GM21786 (cell line): ENCODE measurements at regions not wholly inside any gene's neighbourhood (a gene's known extent, or its start where the extent isn't known, plus 50 kb on each side); places are given as distances from the start of the nearest gene placed in this dataset.

Experiments used
- ATAC-seq: cut with Tn5 transposase; IDR thresholded peaks from one replicate; pipeline ENCODE4 v1.9.1; 2021; ENCODE audit not compliant: unreplicated experiment

- ATAC-seq, result no peak
Measured at GRCh38 chr13:37944081-37944868, 74.7 kb upstream of the TRPC4 start.

- no peak for ATAC-seq
Measured at GRCh38 chr13:37942929-37943328, 73.4 kb upstream of the TRPC4 start.

DNA sequence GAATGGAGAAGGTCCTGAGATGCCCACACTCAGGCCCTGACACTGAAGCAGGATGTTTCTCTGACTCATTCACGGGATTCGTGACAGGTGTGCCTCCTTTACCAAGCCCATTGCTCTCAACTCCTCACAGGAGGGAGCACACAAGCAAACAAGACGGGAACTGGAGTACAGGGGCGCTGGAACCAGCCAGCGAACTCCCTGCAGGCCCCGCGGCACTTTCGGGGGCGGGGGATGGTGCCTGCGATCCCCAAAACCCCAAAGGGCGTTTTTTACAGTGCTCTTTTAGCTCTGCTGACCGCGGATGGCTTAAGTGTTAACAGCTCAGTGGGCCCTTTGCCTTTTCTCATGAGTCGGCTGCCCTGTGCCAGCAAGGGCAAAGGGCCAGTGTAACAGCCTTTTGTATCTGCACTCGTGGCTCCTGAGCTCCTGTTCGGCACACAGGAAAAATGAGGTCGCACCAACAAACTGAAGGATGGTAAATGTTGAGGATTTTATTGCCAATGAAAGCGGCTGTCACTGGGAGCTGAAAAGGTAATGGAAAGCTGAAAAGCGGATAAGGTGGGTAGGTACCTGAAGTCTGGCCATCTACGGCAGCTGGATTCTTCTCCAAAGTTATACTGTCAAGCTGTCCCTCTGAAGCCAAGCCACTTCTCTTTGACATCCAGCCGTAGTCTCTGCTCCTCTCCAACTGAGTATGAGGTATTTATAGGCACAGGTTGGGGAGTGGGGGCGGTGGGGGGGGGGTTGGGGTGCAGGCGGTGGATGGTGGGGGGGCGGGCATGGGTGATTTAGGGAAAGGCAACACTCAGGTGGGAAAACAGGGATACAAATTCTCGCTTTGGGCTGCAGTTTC lies 65.0 kb upstream of the TRPC4 start:
- ATAC-seq, result no peak

- no peak for ATAC-seq
Measured at GRCh38 chr13:37929308-37929707, 59.7 kb upstream of the TRPC4 start.

DNA sequence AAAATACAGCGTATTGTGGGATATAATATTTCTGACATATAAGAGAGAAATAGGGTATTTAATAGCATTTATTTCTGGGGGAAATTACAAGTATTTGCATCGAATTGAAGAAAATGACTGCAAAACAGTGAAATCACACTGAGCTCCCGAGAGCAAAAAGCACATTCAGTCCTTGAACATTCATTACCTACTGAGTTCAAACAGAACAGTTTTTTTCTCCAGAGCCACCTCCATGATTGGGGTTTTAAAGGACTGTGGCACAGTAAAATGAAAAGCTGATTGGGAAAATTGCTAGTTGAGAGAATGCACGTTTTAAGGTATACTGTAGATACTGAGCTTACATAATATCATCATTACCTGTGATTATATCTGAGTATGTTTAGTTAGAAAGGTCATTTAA lies 58.0 kb upstream of the TRPC4 start:
- ATAC-seq, result no peak

GRCh38 chr13:37925878-37926473 lies 56.4 kb upstream of the TRPC4 start:
- ATAC-seq, result no peak

GRCh38 chr13:37923236-37923635 lies 53.7 kb upstream of the TRPC4 start:
- ATAC-seq, result no peak

- ATAC-seq, result no peak
Measured at GRCh38 chr13:37919329-37919880, 49.8 kb upstream of the TRPC4 start.
